ENCODE measurements at regions not wholly inside any gene's neighbourhood (a gene's known extent, or its start where the extent isn't known, plus 50 kb on each side); places are given as distances from the start of the nearest gene placed in this dataset.
"Not testable (repeated sequence)": the region's sequence is repeated elsewhere in the genome, so short reads cannot be mapped to it uniquely, and the experiment has no call there.

GRCh38 chr4:77527900-77528299 lies 77.7 kb upstream of the CXCL13 start:
- H3K4me3 ChIP-seq (ENCODE audit: low read depth, low read length); H3K4me1 ChIP-seq (ENCODE audit: control insufficient read depth, insufficient read depth, low read length); H3K36me3 ChIP-seq (ENCODE audit: control insufficient read depth in 2 of 2, insufficient read depth in 1 of 2, low read length in 2 of 2); H3K27ac ChIP-seq (ENCODE audit: extremely low read depth, low read depth, low read length); H3K9me3 ChIP-seq (ENCODE audit: control insufficient read depth, insufficient read depth, low read depth, low read length); POLR2A ChIA-PET; CTCF ChIA-PET: not testable (repeated sequence)
- TF ChIP-seq ZNF146 (tag by site-specific recombination; IDR thresholded peaks at IDR 0.05): peak; percentile 82

GRCh38 chr4:77538144-77538543 lies 67.5 kb upstream of the CXCL13 start:
- Histone ChIP-seq H3K36me3 (ENCODE audit: control insufficient read depth in 2 of 2, insufficient read depth in 1 of 2, low read length in 2 of 2) (no peaks in the 10 kb centered on the region), H3K4me3 (ENCODE audit: low read depth, low read length) (no peak overlapping the region), H3K27ac (ENCODE audit: extremely low read depth, low read depth, low read length) (no peak overlapping the region), H3K9me3 (ENCODE audit: control insufficient read depth, insufficient read depth, low read depth, low read length) (no peaks in the 10 kb centered on the region), H3K4me1 (ENCODE audit: control insufficient read depth, insufficient read depth, low read length) (peaks cover 6% of the 10 kb centered on the region)
- ChIA-PET POLR2A (interaction anchor here (1.0 to 1.1 kb wide), 2 partner anchors 53 to 311 kb away, joined by 4 to 6 read pairs; no protein-coding TSS in a partner anchor), CTCF (no interaction called here)
- TF ChIP-seq ZNF404 (tag by site-specific recombination; IDR thresholded peaks at IDR 0.05): no peak
- TF ChIP-seq ZNF777 (tag by site-specific recombination; IDR thresholded peaks at IDR 0.05; ENCODE audit: borderline replicate concordance): no peak
- TF ChIP-seq ZNF747 (tag by site-specific recombination; IDR thresholded peaks at IDR 0.05): no peak
- TF ChIP-seq GFI1B (tag by site-specific recombination; IDR thresholded peaks at IDR 0.05): peak; percentile 73; the same call in 1 of the 2 replicates
- TF ChIP-seq ZNF366 (tag by site-specific recombination; conservative IDR thresholded peaks at IDR 0.05): 0 out of 2 replicates have a peak, but pooled peaks have one; percentile 20
- TF ChIP-seq BCL11A (tag by site-specific recombination; IDR thresholded peaks at IDR 0.05; ENCODE audit: low read depth): 0 out of 2 replicates have a peak, but pooled peaks have one; percentile 30
- peak; percentile 60 for TF ChIP-seq KLF17 (tag by site-specific recombination; IDR thresholded peaks at IDR 0.05)
- 0 out of 2 replicates have a peak, but pooled peaks have one; percentile 46 for TF ChIP-seq ZEB2 (tag by site-specific recombination; IDR thresholded peaks at IDR 0.05)
- peak; percentile 94 for TF ChIP-seq KLF8 (tag by site-specific recombination; IDR thresholded peaks at IDR 0.05)
- peak; percentile 61 for TF ChIP-seq FEZF1 (tag by site-specific recombination; IDR thresholded peaks at IDR 0.05)
- TF ChIP-seq ZNF518A (tag by site-specific recombination; conservative IDR thresholded peaks at IDR 0.05; ENCODE audit: low read depth): 0 out of 2 replicates have a peak, but pooled peaks have one; percentile 27
- no peak for TF ChIP-seq ZIC2 (tag by site-specific recombination; IDR thresholded peaks at IDR 0.05)
- TF ChIP-seq ZNF629 (tag by site-specific recombination; IDR thresholded peaks at IDR 0.05): peak; percentile 53; the same call in 1 of the 2 replicates
- 0 out of 2 replicates have a peak, but pooled peaks have one; percentile 30 for TF ChIP-seq ZNF335 (tag by site-specific recombination; conservative IDR thresholded peaks at IDR 0.05)
- TF ChIP-seq SP7 (tag by site-specific recombination; IDR thresholded peaks at IDR 0.05): 0 out of 2 replicates have a peak, but pooled peaks have one; percentile 34
- peak; percentile 40; the same call in 1 of the 2 replicates for TF ChIP-seq ZXDB (tag by site-specific recombination; IDR thresholded peaks at IDR 0.05)
- TF ChIP-seq ZNF843 (tag by site-specific recombination; IDR thresholded peaks at IDR 0.05): 0 out of 2 replicates have a peak, but pooled peaks have one; percentile 49
- TF ChIP-seq PRDM10 (tag by site-specific recombination; IDR thresholded peaks at IDR 0.05): peak; percentile 76
- 0 out of 2 replicates have a peak, but pooled peaks have one; percentile 20 for TF ChIP-seq KLF16 (tag by site-specific recombination; IDR thresholded peaks at IDR 0.05)
- TF ChIP-seq KLF1 (tag by site-specific recombination; IDR thresholded peaks at IDR 0.05): peak; percentile 90
- TF ChIP-seq OSR2 (tag by site-specific recombination; IDR thresholded peaks at IDR 0.05): peak; percentile 86
- TF ChIP-seq ZNF558 (tag by site-specific recombination; IDR thresholded peaks at IDR 0.05): peak; percentile 32; the same call in 1 of the 2 replicates
- TF ChIP-seq ZNF692 (tag by site-specific recombination; IDR thresholded peaks at IDR 0.05): no peak
